ENCODE measurements at regions not wholly inside any gene's neighbourhood (a gene's known extent, or its start where the extent isn't known, plus 50 kb on each side); places are given as distances from the start of the nearest gene placed in this dataset.
A peak's percentile ranks its signal among the peaks of the same experiment; 100 is the strongest.

DNA sequence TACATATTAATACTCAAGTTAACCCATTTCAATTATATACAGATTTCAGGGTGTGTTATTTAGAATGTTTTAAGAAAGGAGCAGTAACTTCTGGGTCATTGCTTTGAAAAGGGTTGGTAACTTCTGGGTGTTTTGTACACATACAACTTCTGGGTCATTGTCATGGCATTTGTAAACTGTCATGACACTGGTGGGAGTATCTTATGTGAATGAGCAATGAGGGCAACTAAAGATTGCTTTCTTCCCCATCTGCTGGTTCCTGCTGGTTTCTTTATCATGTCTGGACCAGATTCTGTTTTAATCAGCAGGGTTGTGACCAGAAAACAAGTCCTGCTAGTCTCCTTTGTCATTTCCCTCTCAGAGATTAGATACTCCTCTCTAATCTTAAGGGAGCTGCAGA is 713.3 kb downstream of the LRFN5 start:
- no peak for DNase-seq

DNA sequence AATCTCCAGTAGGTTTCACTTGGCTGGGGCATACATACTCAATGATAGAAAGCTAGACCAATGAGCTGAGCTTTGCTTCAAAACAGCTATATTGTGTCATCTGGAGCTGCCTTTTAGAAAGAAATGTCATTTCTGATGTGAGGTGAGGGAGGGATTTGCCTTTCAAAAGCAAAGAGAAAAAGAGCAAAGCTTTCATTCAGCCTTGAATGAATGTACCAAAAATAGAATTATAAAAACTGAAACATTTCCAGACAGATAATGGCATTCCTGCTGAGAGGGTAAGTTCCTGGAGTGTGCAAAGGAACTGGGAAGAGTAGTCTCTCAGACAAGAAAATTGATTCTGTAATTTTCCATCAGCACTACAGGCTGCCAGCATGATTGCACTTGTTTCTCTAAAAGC is 710.0 kb downstream of the LRFN5 start:
- no peak for DNase-seq

DNA sequence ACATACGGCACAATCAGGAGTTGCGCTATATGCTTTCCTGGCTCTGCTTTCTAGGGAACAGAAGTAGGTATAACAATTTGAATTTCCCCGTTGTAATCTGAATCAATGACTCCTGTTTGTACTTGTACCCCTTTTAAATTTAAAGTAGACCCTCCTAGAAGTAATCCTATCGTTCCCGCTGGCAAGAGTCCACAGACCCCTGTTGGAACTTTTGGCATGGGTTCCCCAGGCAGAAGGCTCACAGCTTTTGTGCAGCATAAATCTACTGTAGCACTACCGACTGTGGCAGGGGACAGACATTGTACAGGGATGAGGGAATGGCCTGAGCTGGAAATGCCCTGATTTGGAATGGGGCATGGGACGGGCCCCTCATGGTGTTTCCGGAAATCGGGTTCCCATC is 705.2 kb downstream of the LRFN5 start:
- DNase-seq, result no peak

DNA sequence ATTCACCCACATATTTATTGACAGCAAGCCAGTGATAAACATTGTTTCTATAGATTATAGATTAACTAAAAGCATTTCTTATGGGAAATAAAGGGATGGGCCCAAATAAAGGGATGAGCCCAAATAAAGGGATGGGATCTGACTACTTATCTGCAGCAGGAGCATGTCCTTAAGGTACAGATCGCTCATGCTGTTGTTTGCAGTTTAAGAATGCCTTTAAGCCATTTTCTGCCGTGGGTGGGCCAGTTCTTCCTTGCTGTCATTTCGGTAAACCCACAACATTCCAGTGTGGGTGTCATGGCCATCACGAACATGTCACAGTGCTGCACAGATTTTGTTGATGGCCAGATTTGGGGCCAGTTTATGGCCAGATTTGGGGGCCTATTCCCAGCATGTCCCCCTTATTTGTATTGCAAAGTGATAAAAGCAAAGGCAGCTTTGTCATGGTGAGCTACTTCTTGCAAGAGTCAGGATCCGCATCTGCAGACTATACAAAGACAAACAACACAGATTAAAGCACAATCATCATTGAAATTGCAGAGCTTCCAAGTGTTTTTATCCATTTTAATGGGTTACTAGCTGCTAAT is 700.7 kb downstream of the LRFN5 start:
- no peak for DNase-seq

DNA sequence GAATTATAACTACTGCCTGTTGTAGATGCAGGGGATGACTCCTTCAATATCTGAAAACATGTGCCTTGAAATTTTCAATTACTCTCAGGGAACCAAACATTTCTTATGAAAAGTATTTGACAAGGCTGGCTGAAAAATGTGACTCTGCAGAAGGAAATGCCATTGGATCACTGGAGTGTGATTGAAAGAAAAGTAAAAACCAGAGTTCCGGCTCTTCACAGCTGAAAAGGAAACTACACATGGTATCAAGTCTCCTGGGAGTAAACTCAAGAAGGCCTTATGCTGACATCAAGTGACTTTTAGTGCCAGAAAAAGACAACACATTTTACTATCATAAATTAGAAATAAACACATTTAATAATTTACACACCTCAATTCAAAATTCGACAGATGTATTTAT is 693.0 kb downstream of the LRFN5 start:
- no peak for DNase-seq

DNA sequence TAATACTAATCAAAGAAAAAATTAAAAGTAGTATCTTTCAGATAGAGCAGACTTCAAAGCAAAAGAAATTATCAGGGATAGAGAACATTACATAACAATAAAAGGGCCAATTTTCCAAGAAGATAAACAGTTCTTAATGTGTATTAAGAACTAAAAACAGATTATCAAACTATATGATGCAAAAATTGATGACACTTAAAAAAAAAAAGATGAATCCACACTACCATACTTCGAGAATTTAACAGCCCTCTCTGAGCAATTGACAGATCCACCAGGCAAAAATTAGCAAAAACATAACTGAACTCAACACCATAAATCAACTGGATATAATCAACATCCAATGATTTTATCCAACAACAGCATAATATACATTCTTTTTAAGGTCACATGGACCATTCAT is 686.5 kb downstream of the LRFN5 start:
- no peak for DNase-seq

DNA sequence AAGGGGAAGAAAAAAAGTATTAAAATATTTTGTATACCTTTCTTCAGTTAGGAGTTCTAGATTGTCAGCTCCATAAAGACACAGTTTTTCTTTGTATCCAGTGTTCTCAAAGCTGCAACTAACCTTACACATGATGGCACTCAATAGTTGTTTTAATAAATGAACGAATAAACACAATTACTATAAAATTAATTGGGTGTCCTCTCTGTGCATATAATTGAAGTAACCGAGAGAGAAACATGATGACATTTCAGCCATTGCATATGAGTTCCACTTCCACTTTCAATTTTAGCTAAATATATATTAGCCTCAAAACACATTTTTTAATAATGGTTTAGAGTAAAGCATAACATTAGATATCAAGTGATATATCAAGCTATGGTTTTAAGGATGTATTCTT is 671.2 kb downstream of the LRFN5 start:
- DNase-seq, result no peak

DNA sequence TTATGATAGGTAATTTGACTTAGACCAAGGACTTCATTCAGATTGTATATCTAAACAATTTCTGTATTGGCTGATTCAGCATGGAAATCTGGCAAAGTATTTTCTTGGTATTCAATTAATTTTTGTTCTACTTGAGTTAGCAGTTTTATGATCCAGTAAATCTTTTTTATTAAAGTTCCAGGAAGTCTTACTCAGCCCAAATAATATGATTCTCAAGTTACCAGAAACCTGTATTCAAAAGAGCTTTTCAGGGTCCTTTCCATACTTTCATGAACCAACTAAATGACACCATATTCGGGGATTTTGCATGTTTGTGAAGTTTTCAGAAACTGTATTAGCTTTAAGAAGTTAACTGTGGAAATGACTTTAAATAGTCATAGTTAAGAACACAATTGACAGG is 662.6 kb downstream of the LRFN5 start:
- no peak for DNase-seq

DNA sequence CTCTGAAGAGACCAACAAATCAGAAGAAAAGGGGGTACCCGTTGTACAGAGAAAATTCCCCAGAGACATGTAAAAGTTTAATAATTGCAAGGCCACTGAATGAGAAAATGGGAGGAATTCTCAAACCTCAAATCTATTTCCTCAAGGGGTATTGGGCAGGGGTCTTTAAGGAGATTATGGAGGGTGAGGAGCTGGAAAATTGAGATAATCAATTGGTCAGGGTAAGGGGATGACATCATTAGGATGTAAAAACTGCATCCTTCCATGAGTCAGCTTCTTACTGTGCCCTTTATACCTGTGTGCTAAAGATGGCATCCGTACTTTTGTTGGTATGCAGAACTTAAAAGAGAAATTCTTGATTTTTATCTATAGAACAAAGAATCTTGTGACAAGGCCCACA is 641.5 kb downstream of the LRFN5 start:
- DNase-seq, result no peak

DNA sequence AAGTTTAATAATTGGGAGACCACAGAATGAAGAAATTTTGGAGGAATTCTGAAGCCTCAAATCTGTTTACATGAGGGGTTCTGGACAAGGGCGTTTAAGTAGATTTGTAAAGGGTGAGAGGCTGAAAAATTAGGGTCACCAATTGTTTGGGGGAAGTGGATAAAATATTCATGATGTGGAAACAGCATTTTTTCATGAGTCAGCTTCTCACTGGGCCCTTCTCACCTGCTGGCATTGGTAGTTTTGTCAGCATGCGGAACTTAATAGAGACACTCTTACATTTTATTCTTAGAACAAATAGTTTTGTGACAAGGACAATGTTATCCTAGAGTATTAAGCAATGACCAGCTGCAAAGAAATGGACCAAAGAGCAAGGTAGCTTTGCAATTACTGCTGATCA is 634.4 kb downstream of the LRFN5 start:
- DNase-seq, result no peak

DNA sequence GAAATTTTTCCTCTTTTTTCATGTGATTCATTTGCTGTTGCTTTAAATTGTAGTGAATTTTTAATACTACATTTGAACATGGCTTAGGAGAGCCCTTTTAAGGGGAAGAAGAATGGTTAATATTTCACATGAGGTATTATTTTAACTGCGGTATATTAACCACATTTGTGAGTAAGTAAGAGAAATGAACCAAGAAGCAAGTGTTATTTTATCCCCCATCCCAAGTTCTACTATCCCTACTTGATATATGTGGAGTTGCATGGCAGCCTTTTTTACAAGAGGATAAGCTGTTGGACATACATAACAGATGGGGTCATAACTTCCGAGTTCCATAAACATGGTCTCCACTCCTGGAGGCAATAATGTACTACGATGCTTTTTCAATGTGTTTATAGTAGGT is 623.3 kb downstream of the LRFN5 start:
- DNase-seq, result no peak

DNA sequence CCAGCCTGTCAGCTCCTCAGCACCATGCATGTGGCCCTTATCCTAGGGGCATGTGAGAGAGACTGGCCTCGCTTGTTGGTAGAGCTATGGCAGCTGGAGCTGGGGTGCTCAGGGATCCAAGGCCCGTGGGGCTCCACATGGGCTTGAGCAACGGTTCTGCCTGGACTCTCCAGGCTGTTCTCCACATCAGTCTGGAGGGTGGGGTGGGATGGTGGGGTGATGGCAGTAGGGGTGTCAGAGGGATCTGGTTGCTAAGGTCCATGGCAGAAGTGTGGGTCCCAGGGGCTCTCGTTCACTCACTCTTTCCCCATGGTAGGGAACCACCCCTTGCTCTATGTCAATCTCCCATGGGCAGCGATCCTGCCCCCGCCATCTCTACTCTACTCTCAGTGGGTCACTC is 622.6 kb downstream of the LRFN5 start:
- no peak for DNase-seq

DNA sequence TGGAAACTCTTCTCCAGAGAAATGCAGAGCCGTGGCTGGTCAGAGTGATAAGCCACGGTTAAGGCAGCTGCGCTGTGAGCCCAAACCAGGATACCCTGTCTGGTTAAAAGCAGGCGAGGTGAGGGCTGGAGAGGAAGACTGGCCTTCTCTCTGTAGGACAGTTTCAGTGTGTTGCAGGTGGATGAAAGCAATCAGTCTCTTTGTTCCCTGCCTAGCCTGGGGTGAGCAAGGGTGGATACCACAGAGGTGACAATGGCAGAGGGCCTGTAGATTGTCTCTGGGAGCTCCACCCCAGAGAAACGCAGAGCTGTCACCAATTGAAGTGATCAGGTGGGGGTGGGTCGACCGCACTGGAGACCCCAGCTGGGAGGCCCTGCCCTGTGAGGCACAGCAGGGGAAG is 621.9 kb downstream of the LRFN5 start:
- no peak for DNase-seq

DNA sequence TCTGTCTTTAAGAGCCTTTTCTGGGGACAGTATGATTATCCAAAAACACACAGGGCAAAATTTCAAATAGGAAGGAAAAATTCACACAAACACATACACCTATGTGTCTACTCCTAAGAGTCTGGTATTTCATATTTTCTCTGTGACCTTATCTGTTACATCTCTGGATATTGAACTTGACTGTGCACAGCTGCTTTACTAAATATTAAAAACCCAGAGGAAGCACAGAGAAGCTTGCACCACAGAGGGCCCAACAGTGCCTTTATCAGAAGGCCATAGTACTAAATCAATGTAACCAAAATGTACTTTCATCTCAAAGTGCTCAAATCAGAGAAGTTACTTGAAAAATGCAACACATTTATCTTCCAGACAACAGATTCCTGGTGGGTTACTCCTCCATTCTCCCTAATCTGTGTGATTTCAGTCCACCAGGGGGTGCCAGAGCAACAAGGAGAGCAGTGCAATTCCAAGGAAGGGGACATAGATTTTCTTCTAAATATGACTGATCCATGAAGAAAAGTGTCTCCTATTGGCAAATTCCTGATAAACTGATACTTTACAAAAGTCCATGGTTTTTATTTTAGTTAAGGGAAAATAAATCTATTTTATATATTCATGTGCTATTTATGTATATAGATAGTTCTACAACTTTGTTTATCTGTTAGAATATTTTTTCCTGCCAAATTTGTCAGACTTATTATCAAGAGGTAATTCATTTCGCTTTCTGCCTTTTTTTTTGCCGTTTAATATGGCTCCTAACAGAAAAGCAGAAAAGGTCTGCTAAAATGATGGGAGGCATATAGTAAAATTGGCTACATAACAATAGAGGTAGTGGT is 617.6 kb downstream of the LRFN5 start:
- DNase-seq, result peak in 8 of 14 donors; percentile 3 to 41 (median 10)

DNA sequence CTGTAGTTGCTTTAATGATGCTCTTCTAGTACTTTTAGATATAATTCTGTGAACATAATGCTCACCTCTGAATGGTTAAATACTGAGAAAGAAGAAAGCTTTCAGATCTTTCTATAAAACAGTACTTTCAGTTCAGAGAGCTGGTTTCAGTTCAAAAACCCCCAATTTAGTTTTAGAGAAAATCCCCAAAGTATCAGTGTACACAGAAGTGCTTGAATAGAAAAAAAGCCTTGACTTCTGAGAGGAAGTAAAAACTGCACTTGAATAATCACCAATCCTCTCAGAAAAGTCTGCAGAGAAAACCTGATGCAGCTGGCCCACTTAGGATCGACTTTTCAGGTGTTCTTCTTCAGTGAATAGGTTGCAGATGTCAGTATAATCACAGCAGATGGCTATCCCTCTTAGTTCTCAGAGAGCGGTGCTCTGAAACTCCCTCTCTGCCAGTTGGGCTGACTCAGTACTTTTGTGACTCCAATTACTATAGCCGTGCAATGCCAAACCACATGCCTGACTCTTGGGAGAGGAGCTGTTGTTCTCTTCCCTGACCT is 616.3 kb downstream of the LRFN5 start:
- peak in 3 of 14 donors; percentile 0 to 13 (median 7) for DNase-seq

DNA sequence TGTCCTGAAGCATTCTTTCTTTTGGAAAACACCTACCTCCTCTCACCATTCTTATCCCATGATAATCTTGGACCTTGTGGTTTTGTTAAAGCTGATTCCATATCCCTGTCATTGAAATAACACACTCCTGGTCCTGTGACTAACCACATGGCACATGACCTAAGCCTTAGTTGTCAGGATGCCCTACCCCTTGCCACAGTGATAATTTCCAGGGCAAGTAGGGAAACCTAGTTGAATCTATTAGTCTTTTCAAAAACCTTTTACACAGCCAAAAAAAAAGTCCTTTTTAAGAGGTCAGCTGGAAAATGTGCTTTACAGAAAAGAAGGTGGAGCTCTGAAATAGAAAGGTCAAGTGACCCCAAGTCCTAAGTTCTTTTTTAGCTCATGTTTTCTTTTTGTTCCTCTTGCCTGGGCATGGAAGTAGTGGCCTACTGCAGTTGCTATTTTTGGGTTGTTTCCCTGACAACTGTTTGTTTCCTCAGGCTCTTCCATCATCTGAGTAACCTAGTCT is 608.4 kb downstream of the LRFN5 start:
- no peak for DNase-seq

DNA sequence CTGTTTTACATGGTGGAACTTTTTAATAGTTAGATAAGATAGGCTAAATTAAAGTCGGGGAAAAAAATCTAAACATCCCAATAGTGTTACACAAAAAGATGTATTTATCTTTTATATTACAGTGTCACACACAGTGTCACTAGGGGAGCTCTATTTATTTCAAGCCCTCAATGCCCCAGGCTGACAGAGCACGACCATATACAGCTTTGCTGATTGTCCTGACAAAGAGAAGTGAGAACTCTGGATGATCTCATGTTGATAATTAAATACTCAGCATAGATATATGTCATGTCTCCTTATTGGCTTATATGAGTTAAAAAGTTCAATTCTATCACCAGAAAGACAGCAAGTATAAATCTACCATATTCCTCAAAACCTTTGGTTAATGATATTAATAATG is 594.3 kb downstream of the LRFN5 start:
- no peak for DNase-seq

DNA sequence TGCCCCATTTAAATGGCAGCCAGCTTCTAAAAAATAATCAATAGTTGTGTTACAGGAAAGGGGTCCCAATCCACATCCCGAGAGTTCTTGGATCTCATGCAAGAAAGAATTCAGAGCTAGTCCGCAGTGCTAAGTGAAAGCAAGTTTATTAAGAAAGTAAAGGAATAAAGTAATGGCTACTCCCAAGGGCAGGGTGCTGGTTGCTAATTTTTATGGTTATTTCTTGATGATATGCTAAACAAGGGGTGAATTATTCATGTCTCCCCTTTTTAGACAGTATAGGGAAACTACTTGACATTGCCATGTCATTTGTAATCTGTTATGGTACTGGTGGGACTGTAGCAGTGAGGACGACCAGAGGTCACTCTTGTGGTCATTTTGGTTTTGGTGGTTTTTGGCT is 591.3 kb downstream of the LRFN5 start:
- no peak for DNase-seq

DNA sequence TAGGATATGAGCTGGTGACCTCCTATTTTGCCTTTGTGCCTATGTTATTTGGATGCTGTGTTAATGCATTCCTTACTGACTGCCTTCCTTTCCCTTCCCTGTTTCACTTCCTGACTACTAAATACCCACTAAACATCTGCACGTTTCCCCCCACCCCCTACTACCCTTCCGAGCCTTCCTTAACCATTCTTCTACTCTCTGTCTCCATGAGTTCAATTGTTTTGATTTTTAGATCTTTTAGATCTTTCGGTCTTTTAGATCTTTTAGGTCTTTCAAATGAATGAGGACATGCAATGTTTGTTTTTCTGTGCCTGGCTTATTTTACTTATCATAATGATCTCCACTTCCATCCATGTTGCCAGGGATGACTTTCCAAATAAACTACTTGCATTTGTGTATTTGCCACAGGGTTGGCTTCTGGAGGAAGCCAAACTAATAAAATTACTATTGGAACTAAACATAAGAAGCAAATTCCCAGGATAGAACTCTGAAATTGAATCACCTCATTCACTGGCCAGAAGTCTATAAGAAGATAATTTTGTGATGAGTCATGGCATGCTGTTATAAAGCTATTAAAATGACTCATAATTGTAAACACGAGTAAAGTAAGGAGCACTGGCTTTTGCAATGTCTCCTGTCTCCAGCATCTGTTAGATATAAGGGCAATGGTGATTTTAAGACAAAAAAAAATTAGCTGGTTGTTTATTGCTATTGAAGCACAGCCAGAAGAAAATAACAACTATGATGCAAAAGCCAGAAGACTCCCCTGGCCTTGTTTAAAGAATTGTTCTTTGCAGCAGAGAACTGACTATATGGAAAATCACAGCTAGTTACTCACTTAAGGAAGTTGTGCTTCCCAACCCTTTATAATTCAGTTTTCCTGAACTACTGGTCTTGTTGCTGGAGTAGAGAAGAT is 586.3 kb downstream of the LRFN5 start:
- no peak for DNase-seq

DNA sequence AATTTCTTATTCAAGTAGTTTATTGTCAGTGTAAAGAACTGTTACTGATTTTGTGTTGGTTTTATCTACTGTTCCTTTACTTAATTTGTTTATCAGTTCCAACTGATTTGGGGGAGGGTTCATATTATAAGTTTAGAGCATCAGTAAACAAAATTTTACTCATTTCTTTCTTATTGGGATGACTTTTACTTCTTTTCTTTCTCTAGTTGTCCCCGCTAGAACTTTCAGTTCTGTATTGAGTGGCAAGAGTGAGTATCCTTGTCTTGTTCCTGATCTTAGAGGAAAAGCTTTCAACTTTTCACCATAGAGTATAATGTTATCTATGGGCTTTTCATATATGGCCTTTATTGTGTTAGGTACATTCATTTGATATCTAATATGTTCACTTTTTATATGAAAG is 584.1 kb downstream of the LRFN5 start:
- no peak for DNase-seq

DNA sequence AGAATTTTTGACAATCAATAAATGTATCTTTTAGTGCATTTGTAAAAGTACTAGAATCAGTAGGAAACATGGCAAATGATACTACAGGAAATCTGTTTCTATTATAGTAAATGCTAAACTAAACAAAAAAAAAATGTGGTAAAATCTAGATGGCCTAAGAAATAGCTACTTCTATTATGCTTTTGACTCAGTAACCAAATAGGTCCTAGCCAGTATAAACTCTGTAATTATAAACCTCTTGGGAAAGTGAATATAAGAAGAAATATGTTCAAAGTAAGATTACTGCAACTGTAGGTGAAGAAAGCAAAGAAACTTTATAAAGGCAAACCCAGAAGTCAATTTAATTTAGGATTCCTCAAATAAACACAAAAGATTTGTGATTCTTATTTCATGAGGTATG is 581.2 kb downstream of the LRFN5 start:
- no peak for DNase-seq

DNA sequence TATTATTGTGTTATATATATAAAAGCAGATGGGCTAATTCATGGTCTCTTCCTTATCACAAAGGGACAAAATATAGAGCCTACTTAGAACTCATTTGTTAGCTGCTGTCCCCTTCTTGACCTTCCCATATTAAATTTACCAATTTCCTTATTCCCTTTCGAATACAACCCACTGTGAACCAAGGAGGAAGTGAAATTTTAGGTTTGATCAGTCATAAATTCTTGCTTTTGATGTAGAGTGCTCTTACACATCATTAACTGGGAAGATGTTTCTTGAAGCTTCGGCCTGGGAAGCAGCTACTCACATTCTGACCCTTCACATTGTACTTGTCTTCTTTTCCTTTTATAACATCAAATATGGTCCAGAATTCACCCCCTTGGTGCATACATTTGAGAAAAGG is 579.0 kb downstream of the LRFN5 start:
- no peak for DNase-seq

DNA sequence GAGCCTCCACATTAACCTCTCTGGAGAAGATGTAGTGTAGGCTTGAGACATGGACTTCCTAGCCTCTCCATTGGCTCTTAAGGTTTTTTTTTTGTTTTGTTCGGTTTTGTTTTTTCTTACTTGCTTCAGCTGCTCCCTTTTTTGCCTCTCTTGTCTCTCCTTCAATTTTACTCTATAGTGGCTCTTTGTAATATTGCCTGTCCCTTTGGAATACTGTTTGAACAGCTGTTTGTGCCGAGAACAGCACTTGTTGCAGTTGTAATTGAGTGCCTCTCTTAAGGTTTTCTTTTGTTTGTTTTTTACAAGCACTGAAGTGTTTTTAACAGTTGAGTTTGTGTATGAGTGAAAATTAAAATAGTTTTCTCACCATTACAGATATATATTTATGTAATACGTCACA is 567.7 kb downstream of the LRFN5 start:
- no peak for DNase-seq
